GM18519 (cell line): ENCODE measurements at regions not wholly inside any gene's neighbourhood (a gene's known extent, or its start where the extent isn't known, plus 50 kb on each side); places are given as distances from the start of the nearest gene placed in this dataset.
"Not testable (repeated sequence)": the region's sequence is repeated elsewhere in the genome, so short reads cannot be mapped to it uniquely, and the experiment has no call there.

ENCODE experiments used
- ATAC-seq: cut with Tn5 transposase; IDR thresholded peaks from one replicate; pipeline ENCODE4 v1.9.1; 2021; ENCODE audit warnings: mild to moderate bottlenecking, moderate library complexity; ENCODE audit not compliant: unreplicated experiment, low FRiP score

DNA sequence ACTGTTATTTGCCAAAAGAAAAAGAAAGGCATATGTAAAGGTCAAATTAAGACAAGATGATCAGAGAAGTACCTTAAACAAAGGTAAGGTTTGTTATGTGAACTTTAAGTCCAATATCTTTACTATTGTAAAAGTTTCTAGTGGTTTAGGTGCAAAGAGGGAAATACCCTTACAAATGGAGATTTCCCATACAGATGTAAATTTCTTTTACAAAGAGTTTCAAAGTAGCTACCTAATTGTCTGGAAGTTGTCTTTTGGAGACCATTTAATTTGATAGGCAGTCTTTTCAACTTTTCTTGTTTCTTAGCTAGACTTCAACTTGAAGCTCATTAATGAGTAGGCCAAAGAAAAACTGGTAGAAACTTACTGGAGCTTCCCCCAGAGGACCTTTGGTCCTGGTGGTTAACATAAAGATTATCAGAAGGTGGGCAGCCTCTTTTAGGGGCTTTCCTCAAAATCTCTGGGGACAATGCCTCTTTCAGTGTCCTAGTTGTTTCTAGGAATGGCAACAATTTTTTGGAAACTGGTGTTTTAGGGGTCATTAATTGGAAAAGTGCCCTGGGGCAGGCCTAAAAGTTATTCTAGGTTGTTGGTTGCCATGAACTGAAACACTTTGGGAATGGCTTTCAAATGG lies 297.3 kb downstream of the GUCY2F start:
- ATAC-seq: no peak

DNA sequence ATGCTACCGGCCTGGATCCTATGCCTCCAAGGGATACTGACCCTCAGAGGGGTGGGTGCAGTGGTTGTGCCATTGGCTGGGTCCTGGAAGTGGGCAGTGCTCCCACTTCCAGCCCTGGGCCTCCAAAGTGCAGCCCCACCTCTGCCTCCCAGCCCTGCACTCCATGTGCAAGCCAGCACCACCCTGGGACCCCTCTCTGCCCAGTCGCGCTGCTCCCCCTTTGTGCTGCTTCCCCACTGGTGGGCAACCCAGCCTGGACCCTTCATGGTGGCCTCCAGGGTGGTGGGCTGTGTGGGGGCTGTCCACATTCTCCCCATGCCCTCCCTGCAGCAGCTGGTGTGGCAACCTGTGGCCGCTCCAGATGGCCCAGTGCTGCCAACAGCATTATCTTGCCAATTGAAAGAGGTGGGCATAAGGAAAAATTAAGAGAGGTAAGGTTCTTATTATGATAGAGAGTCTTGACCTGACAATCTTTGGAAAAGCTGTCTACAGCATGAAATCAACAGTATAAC lies 309.7 kb downstream of the GUCY2F start:
- ATAC-seq: no peak

DNA sequence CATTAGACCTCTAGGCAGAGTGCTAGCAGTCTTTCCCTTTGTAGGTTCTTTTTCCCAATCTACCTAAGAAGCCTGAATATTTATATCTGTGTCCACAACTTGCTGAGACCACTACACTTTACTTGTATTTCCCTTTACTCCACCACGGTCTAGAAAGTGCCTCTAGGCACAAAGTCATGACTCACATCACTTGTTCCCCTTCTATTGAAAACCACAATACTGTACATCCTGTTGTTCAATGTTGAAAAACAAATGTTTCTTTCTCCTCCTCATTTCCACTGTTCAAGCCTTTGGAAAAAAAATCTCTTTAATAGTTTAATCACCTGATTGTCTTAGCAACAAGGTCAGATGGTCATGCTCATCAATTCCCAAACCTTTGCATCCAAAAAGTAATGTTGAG lies 326.7 kb downstream of the GUCY2F start:
- ATAC-seq: no peak

DNA sequence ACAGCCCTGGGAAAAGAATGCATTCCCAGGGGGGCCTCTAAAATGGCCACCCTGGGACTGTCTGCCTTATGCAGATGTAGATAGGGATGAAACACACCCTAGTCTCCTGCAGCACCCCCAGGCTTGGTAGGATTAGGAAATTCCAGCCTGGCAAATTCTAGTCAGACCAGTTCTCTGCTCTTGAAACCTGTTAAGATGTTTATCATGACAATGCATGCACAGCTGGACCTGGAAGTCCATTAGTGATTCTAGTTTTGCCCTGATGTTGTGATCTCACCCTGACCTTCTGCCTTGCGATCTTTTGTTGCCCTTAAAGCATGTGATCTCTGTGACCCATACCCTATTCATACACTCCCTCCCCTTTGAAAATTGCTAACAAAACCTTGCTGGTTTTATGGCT lies 337.7 kb downstream of the GUCY2F start:
- not testable (repeated sequence) for ATAC-seq

DNA sequence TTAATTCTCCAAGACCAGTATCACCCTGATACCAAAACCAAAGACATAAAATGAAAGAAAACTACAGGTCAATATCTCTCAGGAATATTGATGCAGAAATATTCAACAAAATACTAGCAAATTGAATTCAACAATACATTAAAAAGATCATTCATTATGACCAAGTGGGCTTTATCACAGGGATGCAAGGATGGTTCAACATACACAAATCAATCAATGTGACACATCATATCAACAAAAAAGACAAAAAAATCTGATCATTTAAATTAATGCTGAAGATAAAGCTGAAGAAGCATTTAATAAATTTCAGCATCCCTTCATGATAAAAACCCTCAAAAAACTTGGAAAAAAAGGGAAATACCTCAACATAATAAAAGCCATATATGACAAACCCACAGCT lies 341.4 kb downstream of the GUCY2F start:
- ATAC-seq: no peak

GRCh38 chrX:109134777-109135176 lies 347.1 kb downstream of the GUCY2F start:
- ATAC-seq: no peak

GRCh38 chrX:109125304-109125703 lies 356.6 kb downstream of the GUCY2F start:
- ATAC-seq: no peak

DNA sequence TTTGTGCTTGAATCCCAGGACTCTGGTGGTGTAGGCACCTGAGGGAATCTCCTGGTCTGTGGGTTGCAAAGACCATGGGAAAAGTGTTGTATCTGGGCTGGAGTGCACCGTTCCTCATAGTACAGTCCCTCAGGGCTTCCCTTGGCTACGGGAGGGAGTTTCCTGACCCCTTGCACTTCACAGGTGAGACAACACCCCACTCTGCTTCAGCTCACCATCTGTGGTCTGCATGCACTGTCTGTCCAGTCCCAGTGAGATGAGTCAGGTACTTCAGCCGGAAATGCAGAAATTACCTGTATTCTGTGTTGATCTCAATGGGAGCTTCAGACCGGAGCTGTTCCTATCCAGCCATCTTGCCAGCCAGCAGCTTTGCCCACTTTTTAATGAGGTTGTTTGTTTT lies 353.0 kb upstream of the IRS4 start:
- no peak for ATAC-seq

DNA sequence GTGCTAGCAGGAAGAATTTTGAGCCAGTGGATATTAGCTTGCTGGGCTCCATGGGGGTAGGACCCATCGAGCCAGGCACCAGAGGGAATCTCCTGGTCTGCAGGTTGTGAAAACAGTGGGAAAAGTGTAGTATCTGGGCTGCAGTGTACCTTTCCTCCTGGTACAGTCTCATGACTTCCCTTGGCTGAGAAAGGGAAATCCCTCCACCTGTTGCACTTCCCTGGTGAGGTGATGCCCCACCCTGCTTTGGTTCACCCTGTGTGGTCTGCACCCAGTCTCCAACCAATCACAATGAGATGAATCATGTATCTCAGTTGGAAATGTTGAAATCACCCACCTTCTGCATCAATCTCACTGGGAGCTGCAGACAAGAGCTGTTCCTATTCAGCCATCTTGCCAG lies 341.4 kb upstream of the IRS4 start:
- ATAC-seq: no peak

- ATAC-seq: not testable (repeated sequence)
Measured at GRCh38 chrX:109054181-109054581, 317.8 kb upstream of the IRS4 start.

GRCh38 chrX:109049903-109050302 lies 313.5 kb upstream of the IRS4 start:
- ATAC-seq: no peak

GRCh38 chrX:109049416-109049815 lies 313.1 kb upstream of the IRS4 start:
- no peak for ATAC-seq

DNA sequence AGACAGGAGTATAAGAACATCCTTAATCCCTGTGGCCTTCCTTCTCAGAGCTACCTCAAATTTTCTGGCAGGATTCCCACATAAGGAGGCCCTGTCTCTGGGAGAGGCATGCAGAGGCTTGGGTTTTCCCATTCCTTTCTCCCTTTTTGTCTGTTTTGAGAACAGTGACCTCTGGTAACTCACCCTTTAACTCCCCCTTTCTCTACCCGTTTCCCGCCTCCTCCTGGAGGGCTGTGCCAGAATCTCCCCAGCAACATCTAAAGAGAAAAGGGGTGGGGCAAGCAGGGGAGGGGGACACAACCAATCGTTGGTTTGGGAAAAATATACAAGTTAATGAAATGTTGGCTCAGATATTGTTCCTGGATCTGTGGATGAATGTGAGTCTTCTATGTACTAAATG lies 303.7 kb upstream of the IRS4 start:
- no peak for ATAC-seq

DNA sequence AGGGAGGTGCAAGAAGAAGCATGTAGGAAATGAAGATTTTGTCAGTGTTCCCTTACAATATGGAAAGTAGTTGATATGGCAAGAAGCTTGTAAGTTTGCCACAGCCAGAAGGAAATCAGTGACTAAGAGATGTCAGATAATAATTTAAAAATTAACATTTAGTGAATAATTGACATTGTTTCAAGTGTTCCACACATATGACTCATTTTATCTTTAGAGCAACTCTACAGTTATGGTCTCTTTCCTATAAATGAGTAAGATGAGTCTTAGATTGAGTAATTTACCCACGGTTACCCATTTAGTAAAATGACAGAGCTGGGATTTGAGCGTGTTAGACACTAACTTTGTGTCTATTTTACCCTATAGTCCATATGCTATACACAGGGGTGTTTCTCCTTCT lies 300.3 kb upstream of the IRS4 start:
- ATAC-seq: no peak

GRCh38 chrX:108993909-108994308 lies 257.5 kb upstream of the IRS4 start:
- ATAC-seq: no peak

- ATAC-seq: not testable (repeated sequence)
Measured at GRCh38 chrX:108972899-108973298, 236.5 kb upstream of the IRS4 start.

- ATAC-seq: no peak
Measured at GRCh38 chrX:108947205-108947604, 210.8 kb upstream of the IRS4 start.

DNA sequence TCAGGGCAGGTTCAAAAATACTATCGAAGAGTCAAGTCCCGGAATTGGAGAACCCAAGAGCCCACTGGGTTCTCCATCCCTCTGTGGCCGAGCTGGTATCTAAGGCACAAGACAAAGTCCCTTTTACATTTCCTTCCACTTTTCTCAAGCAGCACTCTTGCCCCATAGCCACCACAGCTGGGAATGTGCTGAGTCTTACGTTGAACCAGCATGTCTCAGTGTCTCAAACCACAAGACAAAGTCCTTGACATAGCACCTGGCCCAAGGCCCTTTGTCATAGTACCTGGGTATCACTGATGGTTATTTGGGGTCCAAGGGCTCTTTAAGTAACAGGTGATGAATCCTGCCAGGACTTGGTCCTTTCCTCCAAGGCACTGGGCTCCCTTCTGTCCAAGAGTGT lies 210.2 kb upstream of the IRS4 start:
- ATAC-seq: no peak

DNA sequence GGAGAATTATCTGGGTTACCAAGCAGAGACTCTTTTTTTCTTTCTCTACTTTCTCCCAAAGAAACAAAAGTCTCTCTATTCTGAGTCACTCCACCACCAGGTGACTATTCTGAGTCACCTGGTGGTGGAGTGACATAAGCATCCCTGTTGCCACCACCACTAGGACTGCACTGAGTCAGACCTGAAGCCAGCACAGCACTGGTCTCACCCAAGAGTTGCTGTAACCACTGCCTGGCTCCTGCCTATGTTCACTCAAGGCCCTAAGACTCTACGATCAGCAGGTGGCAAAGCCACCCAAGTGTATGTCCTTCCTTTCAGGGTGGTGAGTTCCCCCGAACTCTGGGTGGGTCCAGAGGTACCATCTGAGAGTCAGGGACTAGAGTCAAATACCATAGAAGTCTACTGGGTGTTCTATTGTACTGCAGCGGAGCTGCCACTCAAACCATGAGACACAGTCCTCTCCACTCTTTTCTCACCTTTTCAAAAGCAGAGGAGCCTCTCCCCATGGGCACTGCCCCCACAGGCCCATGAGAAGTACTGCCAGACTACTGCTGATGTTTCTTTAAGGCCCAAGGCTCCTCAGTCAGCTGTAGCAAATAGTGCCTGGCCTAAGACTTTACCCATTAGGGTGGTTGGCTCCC lies 209.6 kb upstream of the IRS4 start:
- no peak for ATAC-seq

DNA sequence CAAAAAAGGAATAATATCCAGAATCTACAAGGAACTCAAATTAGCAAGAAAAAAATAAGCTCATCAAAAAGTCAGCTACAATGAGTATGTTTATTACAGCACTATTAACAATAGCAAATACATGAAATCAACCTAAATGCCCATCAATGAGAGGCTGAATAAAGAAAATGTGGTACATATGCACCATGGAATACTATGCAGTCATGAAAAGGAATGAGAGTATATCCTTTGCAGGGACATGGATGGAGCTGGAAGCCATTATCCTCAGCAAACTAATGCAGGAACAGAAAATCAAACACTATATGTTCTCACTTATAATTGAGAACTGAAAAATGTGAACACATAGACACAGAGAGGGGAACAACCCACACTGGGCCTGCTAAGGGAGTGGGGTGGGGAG lies 178.4 kb upstream of the IRS4 start:
- no peak for ATAC-seq

DNA sequence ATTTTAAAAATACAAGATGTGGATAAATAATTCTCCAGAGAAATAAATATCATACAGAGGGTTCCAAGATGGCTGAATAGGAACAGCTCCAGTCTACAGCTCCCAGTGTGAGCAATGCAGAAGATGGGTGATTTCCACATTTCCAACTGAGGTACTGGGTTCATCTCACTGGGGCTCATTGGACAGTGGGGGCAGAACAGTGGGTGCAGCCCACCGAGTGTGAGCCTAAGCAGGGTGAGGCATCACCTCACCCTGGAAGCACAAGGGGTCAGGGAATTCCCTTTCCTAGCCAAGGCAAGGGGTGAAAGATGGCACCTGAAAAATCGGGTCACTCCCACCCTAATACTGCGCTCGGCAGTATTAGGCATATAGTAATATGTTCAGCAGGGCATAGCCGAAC lies 167.5 kb upstream of the IRS4 start:
- ATAC-seq: not testable (repeated sequence)

DNA sequence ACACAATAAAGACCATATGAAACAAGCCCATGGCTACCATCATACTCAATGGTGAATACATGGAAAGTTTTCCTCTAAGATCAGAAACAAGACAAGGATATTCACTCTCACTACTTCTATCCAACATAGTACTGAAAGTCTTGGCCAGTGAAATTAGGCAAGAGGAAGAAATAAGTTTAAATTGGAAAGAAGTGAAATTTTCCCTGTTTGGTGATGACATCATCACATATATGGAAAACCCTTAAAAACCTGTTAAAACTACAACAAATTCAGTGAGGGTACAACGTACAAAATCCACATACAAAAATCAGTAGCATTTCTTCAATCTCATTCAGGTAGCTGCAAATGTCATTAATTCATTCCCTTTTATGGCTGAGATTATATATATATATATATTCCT lies 164.0 kb upstream of the IRS4 start:
- ATAC-seq: no peak
